ENCODE measurements at regions not wholly inside any gene's neighbourhood (a gene's known extent, or its start where the extent isn't known, plus 50 kb on each side); places are given as distances from the start of the nearest gene placed in this dataset.

DNA sequence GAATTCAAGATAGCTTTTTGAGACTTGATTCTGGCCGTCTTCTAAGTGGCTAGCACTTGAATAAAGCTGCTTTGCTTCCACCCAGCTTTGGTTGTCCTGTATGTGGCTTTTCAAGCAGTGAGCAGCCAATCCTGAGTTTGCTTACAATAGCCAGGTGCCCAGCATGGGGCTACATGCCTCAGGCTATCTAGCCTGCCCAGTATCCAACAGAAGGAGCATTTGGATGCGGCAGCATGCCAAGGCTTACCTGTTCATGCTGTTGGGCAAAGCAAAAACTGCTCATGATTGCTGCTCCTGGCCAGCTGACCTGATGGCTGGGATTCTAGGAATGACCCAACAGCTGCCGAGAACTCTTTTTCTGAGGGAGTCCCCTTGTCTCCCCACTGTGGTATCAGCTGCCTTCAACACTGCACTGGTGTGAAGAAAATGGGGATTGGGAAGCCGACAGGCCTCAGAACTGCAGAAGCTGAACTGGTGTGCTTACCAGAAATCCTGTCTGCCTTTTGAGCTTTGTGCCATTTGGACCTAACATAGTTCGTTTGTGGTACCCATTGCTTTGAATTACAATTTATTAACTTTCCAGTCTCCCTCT, 618.9 kb upstream of the IGFBP3 start:
- no peak for FAIRE-seq
- no peak for DNase-seq (ENCODE audit: low spot score in 2 of 2)

- DNase-seq (ENCODE audit: low spot score in 2 of 2) (no peak), FAIRE-seq (no peak)
Observed at GRCh38 chr7:46537191-46537905, 616.3 kb upstream of the IGFBP3 start.

GRCh38 chr7:46534664-46535588, 613.9 kb upstream of the IGFBP3 start:
- FAIRE-seq (no peak), DNase-seq (ENCODE audit: low spot score in 2 of 2) (no peak)

GRCh38 chr7:46533946-46534345, 612.9 kb upstream of the IGFBP3 start:
- no peak for FAIRE-seq
- no peak for DNase-seq (ENCODE audit: low spot score in 2 of 2)

DNA sequence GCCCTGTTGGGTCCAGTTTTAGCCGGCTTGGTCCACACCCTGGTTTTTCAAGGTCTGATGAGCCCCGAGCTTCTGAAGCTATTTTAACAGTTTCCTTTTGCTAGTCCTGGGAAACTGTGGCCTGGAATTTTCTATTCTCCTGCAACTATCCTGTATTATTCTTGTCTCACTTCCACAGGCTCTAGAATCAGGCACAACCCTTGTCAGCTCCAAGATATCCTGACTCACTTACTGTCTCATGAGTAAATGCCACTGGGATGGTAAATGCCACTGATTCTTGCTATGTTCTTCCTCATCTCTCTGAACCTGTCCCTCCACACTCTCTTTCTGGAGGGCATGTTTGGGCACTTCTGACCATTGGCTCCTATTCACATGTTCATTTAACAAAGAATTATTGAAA, 611.5 kb upstream of the IGFBP3 start:
- FAIRE-seq (no peak), DNase-seq (ENCODE audit: low spot score in 2 of 2) (no peak)

DNA sequence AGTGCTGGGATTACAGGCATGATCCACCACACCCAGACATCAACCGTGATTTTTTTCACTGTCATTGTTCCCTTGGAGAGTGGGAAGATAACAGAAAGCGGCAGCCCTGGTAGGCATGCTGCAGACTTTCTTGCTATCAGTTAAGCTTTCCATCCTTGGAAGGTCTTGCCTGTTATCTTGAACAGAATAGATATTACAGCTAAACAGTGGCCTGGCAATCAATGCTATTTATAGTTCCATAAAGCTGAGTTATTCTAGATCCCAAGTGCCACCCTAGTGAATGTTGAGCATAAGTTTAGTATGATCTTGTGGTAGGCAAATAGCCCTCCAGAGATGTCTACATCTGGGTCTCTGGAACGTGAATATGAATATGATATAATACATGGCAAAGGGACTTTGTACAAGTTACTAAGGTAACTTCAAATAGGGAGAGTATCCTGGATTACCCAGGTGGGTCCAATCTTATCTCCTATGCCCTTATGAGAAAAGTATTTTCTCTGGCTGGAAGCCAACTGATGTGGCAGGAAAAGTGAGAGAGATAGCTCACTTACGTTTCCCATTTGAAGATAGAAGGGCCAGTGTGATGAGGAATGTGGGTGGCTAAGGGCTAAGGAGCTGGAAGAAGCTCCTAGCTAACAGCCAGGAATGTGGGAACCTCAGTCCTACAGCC, 609.1 kb upstream of the IGFBP3 start:
- FAIRE-seq (no peak), DNase-seq (ENCODE audit: low spot score in 2 of 2) (no peak)

DNA sequence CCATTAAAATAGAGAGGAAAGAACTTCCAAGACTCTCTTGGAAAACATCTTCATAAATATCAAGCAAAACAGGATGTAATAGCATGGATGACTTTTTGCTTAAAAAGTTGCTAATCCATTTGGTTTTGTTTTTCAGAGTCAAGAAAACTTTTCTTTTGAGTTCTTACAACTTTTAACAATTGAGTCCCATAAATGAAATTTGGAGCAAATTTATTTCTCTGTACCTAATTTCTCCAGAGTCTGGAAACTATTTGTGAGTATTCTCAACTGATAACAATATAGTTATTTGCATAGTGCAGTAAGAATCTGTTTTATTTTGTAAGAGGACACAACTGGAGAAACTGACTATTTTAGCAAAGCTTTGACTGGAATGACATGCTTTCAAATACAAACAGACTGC, 606.3 kb upstream of the IGFBP3 start:
- DNase-seq (ENCODE audit: low spot score in 2 of 2) (no peak), FAIRE-seq (no peak)

GRCh38 chr7:46525876-46526275, 604.8 kb upstream of the IGFBP3 start:
- DNase-seq (ENCODE audit: low spot score in 2 of 2) (no peak), FAIRE-seq (no peak)

DNA sequence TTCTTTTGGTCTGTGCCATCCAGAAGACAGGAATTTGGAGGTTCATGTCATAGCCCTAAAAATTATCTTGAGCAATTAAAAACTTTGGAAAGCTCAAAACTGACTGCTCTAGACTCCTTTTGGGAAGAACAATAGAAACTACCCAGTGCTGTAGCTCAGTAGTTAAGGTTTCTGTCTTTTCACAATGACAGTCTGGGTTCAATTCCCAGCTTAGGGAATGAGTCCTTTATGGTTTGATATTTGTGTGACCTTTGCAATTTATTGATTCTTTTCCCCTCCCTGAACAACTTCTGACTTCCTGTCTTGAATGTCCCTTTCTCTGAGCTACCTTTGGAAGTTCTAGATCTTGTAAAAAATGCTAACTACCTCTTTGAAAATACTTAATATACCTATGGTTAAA, 603.3 kb upstream of the IGFBP3 start:
- FAIRE-seq (no peak), DNase-seq (ENCODE audit: low spot score in 2 of 2) (no peak)

- DNase-seq (ENCODE audit: low spot score in 2 of 2): no peak
- no peak for FAIRE-seq
Observed at GRCh38 chr7:46522354-46522906, 601.4 kb upstream of the IGFBP3 start.

DNA sequence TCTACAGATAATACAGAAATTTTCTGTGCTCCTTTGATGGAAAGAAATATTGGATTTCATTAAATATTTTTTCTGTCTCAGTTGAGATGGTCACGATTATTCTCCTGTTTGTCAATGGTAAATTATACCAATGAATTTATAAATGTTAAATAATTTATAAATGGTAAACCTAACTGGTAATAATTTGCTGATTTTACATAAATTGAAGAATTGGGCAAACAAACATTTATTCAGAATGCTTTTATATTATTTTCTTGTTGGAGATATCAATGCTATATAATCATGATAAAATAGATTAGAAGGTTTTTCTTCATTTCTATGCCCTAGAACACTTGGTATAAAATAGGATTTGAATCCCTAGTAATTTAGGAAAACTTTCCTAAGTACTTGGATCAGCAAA, 597.6 kb upstream of the IGFBP3 start:
- FAIRE-seq (no peak), DNase-seq (ENCODE audit: low spot score in 2 of 2) (no peak)

- FAIRE-seq (no peak), DNase-seq (ENCODE audit: low spot score in 2 of 2) (no peak)
Observed at GRCh38 chr7:46515844-46516590, 594.9 kb upstream of the IGFBP3 start.

GRCh38 chr7:46513447-46513848, 592.4 kb upstream of the IGFBP3 start:
- FAIRE-seq (no peak), DNase-seq (ENCODE audit: low spot score in 2 of 2) (no peak)

GRCh38 chr7:46512891-46513413, 591.9 kb upstream of the IGFBP3 start:
- FAIRE-seq (no peak), DNase-seq (ENCODE audit: low spot score in 2 of 2) (no peak)

DNA sequence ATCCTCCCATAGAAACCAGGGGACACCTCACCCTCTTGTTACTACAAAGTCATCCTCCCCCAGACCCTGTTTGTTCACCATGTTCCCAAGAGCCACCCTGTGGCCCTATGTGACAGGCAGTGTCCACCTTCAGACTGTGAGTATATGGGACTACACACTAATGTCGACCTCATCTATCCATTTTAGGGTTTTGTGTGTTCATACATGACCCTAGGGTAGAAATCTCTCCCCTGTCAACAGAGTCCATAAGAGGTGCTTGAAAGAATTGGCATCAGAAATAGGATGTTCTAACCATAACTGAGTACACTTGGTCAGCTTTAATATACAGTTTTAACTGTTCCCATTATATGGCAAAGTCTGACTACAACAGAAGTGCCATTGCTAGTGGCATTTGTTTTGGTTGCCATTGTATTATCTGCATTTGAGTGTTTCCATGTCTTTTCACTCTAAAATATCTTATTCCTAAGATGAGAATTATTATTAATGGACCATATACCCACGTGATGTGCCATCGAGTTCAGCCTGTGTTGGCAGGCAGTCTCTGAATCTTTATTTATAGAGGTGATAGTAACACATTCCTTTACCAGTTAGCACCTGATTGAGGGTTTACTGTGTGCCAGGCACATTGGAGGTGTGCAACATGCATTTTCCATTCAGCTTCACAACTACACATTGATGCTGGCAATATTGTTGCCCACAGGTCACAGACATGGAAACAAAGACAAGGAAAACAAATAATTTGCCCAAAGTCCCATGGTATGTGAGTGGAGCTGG, 590.6 kb upstream of the IGFBP3 start:
- FAIRE-seq: no peak
- no peak for DNase-seq (ENCODE audit: low spot score in 2 of 2)

DNA sequence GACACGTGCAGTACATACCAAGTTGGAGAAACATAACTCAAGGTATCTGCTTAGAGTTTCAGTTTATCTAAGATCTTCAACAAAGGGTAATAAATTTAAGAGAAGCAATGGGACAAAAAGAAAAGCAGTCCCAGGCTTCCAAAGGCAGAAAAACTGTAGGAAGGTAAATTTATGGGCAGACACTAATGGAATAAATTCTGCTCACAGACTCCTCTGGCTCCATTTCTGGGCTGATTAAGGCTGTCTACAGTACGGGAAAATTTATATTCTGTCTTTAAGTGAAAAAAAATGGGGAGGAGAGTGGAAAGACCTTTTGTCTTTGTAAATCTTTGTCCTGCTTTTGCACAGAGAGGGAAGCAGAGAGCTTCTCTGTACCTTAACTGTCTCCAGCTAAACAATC, 587.5 kb upstream of the IGFBP3 start:
- DNase-seq (ENCODE audit: low spot score in 2 of 2) (no peak), FAIRE-seq (no peak)

- DNase-seq (ENCODE audit: low spot score in 2 of 2): no peak
- FAIRE-seq: no peak
Observed at GRCh38 chr7:46507560-46507959, 586.5 kb upstream of the IGFBP3 start.

- DNase-seq (ENCODE audit: low spot score in 2 of 2) (no peak), FAIRE-seq (no peak)
Observed at GRCh38 chr7:46494441-46494840, 573.4 kb upstream of the IGFBP3 start.

- DNase-seq (ENCODE audit: low spot score in 2 of 2): no peak
- FAIRE-seq: no peak
Observed at GRCh38 chr7:46494028-46494427, 573.0 kb upstream of the IGFBP3 start.

Measured in frontal cortex (tissue), 3 donors.